ENCODE measurements at regions not wholly inside any gene's neighbourhood (a gene's known extent, or its start where the extent isn't known, plus 50 kb on each side); places are given as distances from the start of the nearest gene placed in this dataset.

GRCh38 chr17:54282886-54283285, 460.2 kb downstream of the KIF2B start:
- no peak for TF ChIP-seq CTCF (IDR thresholded peaks at IDR 0.05; ENCODE audit: low read length)
- no peak for TF ChIP-seq EZH2 (IDR thresholded peaks at IDR 0.05; ENCODE audit: borderline replicate concordance, low read length)

All from OCI-LY1 (cell line).